ENCODE measurements at regions not wholly inside any gene's neighbourhood (a gene's known extent, or its start where the extent isn't known, plus 50 kb on each side); places are given as distances from the start of the nearest gene placed in this dataset.

GRCh38 chr2:12127638-12128037, 381.2 kb downstream of the LPIN1 start:
- DNase-seq = no peak

GRCh38 chr2:12131975-12132374, 385.5 kb downstream of the LPIN1 start:
- no peak for DNase-seq

DNA sequence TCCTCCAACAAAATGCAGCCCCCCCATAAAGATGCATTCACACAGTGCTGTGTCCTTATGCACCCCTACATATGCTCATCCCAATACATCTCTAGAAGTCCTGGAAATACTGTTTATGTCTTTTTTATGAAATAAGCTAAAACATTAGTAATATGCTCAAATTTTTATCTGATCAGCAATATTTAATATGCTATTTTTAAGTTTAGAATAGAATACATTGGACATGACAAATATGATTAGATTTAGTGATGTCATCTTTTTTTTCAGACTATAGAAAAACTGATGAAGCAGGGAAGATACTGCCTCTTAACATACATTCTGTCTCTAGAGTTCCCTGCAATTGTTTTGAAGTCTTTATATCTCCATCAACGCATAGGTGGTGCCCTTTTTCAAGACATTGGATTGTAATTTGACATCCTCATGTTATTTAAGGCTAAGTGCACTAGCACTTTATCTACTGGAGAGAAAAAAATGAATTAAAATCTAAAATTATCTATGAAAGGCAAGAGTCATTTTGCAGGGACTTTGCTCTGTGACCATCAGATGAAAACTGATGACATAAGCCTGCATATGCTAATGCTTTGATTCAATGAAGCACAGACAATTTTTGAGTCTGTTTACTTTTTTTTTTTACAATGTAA, 395.3 kb downstream of the LPIN1 start:
- no peak for DNase-seq

- no peak for DNase-seq
Observed at GRCh38 chr2:12151716-12152115, 405.3 kb downstream of the LPIN1 start.

- DNase-seq = no peak
Observed at GRCh38 chr2:12152888-12153287, 406.5 kb downstream of the LPIN1 start.

GRCh38 chr2:12155303-12156051, 409.0 kb downstream of the LPIN1 start:
- DNase-seq = no peak

GRCh38 chr2:12156349-12156748, 409.9 kb downstream of the LPIN1 start:
- no peak for DNase-seq

DNA sequence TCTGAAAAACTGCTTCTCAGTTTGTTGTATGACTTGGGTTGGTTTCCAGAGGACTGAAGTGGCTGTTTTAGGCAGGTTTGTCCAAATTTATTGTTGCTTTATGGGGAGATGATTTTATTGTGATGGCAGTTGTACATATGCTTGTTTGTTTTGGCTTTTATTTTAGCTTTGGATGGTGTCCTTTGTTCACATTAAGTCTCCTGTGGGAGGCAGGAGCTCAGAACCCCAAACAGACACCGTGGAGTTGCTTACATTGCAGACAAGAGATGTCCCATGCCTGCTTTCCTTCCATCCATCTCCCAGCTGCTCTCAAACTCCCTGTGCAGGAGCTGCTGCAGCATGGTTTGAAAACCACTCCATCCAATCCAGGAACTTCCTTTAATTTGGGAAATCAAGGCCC, 414.7 kb downstream of the LPIN1 start:
- no peak for DNase-seq

GRCh38 chr2:12162269-12163247, 416.1 kb downstream of the LPIN1 start:
- no peak for DNase-seq

DNA sequence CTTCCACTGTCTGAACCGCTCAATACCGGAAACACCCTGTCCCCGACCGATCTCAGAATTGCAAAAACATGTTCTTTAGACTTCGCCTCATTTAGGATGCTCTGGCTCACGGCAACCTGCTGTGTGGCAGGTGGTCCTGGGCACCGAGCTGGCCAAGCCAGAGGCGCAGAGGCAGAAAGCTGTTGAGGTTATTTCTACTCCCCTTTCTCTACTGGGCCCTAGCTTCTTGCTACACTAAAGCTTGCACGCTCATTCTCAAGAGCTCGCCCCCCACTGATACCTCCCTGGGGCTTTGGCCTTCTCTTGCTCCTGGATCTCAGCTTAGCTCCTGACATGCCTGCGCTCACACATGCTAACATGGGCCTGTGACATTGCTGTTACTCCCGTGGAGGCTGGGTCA, 417.4 kb downstream of the LPIN1 start:
- no peak for DNase-seq

DNA sequence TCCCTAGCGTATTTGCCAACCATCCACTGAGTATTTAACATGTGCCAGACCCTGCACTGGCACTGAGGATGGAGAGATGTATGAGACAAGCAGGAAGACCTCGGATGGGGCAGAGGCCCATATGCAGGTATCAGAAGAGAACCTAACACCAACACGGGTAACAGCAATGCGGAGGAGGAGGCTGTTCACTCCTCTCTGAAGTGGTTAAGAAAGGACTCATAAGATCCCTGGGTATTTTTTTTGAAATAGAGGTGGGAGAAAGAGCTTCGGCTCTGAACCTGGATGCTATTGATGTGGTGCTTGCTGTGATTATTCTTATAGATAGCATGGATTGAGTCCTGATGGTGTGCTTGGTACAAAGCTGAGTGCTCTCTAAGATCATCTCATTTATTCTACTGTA, 418.3 kb downstream of the LPIN1 start:
- DNase-seq = no peak

DNA sequence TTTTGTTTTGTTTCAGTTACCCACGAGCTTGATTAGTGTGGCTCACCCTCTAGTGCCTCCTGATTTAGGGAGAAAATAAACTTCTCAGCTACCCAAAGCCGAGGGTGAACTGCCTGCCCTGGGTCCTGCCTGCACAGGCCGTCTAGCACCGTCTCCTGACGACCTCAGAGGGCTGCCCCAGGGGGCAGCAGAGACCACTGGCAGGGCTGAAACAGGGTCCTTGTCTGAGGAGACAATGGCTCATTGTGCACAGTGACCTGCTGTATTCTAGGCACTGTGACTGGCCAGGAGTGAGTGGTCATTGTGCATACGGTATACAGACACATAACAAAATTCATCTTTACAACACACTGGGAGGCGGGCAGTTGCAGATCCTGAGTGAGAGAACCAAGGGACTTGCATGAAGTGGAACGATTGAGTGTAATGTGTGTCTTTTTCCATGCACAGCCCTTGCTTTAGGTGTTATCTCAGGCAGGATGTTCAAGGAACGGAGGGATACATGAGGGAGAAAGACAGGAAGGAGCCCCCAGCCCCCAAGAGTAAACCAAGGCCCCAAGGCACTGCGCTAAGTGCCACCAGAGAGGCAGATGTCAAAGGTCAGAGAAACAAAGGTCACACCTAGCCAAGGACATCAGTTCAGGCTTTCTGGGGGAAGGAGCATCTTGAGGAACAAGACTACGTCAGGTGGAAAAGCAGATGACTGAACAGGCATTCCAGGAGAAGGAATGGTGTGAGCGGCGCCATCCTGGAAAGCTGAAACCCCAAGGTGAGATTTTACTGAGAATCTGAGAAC, 421.3 kb downstream of the LPIN1 start:
- no peak for DNase-seq

GRCh38 chr2:12168354-12168753, 421.9 kb downstream of the LPIN1 start:
- DNase-seq = no peak

- DNase-seq = no peak
Observed at GRCh38 chr2:12168791-12169388, 422.5 kb downstream of the LPIN1 start.

- DNase-seq = no peak
Observed at GRCh38 chr2:12169721-12170120, 423.3 kb downstream of the LPIN1 start.

DNA sequence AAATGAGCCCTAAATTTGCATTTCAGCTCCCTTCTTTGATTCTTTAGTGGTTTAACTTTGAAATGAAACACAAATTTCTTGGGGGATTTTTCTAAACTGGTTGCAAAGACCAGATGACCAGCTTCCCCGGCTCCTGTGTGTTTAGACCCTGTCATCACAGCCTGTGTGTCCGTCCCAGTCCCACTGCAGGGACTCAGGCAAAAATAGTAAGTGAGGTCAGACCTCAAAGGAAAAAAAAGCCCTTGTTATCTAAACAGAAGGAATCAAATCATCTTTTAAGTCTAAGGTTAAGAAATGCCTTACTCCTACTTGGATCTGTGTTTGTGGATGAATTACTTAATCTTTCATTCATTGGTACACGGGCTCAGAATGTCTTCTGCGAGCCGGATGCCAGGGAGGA, 423.7 kb downstream of the LPIN1 start:
- no peak for DNase-seq

DNA sequence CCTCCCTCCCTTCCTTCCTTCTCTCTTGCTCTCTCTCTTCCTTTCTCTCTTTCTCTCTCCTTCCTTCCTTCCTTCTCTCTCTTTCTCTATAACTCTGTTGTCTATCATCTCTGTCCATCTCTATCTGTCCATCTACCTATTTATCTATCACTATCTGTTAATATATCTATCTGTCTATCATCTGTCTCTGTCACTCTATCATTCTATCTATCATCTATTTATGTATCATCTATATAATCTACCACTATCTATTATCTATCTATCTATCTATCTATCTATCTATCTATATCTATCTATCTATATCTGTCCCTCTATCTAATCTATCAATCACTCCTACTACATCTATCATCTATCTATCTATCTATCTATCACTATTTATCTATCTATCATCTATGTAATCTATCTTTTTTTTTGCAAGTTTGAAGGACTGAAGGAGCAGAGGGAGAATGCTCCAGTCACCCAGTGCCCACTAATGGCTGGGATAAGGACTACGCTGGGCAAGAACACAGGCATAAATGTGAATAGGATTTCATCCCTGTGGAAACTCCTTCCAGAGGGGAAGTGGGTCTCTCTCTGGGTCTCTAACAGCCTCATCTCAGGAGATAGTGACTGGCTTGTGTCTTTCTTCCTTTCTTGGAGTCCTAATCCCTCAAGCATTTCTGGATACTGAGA, 427.0 kb downstream of the LPIN1 start:
- no peak for DNase-seq

GRCh38 chr2:12173943-12174340, 427.5 kb downstream of the LPIN1 start:
- no peak for DNase-seq

DNA sequence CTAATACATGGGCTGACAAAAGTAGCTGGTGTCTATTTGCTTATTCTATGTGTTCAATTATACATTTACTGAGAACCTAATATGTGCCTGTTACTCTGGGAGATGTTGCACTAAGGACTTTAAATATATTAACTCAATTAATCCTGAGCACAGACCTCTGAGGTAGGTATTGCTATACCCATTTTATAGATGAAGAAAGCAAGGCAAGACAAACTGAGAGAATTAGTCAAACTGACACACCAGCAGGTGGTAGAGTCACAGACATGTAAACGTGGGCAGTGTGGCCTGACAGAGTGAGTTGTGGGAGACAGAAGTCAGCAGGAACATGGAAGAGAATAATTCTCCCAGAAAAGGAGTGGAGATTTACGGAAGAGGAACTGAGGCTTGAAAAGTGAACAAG, 428.9 kb downstream of the LPIN1 start:
- DNase-seq = no peak

GRCh38 chr2:12176623-12177454, 430.4 kb downstream of the LPIN1 start:
- DNase-seq = no peak

Data from DMS79 treated with DMSO at 0.1 percent for 48 hours (cell line).